ENCODE measurements at regions not wholly inside any gene's neighbourhood (a gene's known extent, or its start where the extent isn't known, plus 50 kb on each side); places are given as distances from the start of the nearest gene placed in this dataset.

GRCh38 chr17:33910200-33910857 is 344.8 kb upstream of the CCL2 start:
- peaks cover 28% of the 10 kb centered on the region for H3K9me3 Mint-ChIP-seq (ENCODE audit: unreplicated experiment)
- ChIA-PET CTCF (no interaction called here), POLR2A (no interaction called here)
- no TSS peak for BruUV-seq (replicated peaks)
- no peak for DNase-seq (ENCODE audit: unreplicated experiment)
- H3K4me1 Mint-ChIP-seq (ENCODE audit: insufficient read depth, unreplicated experiment): no peaks in the 10 kb centered on the region
- H3K36me3 Mint-ChIP-seq (ENCODE audit: insufficient read depth, unreplicated experiment): no peaks in the 10 kb centered on the region
- H3K27me3 Mint-ChIP-seq (ENCODE audit: insufficient read depth, unreplicated experiment): no peaks in the 10 kb centered on the region
- intact Hi-C loops (cut with micrococcal nuclease): no loop called here
- H3K27ac Mint-ChIP-seq (ENCODE audit: low read depth, unreplicated experiment): no peak overlapping the region
- no peak overlapping the region for H3K4me3 Mint-ChIP-seq (ENCODE audit: unreplicated experiment)
- TF ChIP-seq CTCF (IDR thresholded peaks at IDR 0.05; ENCODE audit: unreplicated experiment): no peak

- H3K4me3 Mint-ChIP-seq (ENCODE audit: unreplicated experiment): no peak overlapping the region
- no peak for TF ChIP-seq CTCF (IDR thresholded peaks at IDR 0.05; ENCODE audit: unreplicated experiment)
- no peaks in the 10 kb centered on the region for H3K4me1 Mint-ChIP-seq (ENCODE audit: insufficient read depth, unreplicated experiment)
- intact Hi-C loops (cut with micrococcal nuclease): no loop called here
- H3K27me3 Mint-ChIP-seq (ENCODE audit: insufficient read depth, unreplicated experiment): no peaks in the 10 kb centered on the region
- H3K36me3 Mint-ChIP-seq (ENCODE audit: insufficient read depth, unreplicated experiment): no peaks in the 10 kb centered on the region
- POLR2A ChIA-PET: no interaction called here
- no peak overlapping the region for H3K27ac Mint-ChIP-seq (ENCODE audit: low read depth, unreplicated experiment)
- no TSS peak for BruUV-seq (replicated peaks)
- DNase-seq (ENCODE audit: unreplicated experiment): no peak
- H3K9me3 Mint-ChIP-seq (ENCODE audit: unreplicated experiment): peaks cover 30% of the 10 kb centered on the region
- CTCF ChIA-PET: no interaction called here
These were observed 341.0 kb upstream of the CCL2 start for GRCh38 chr17:33914125-33914524.

GRCh38 chr17:33922971-33923370 is 332.1 kb upstream of the CCL2 start:
- CTCF ChIA-PET: no interaction called here
- H3K4me3 Mint-ChIP-seq (ENCODE audit: unreplicated experiment): no peak overlapping the region
- no peaks in the 10 kb centered on the region for H3K27me3 Mint-ChIP-seq (ENCODE audit: insufficient read depth, unreplicated experiment)
- POLR2A ChIA-PET: no interaction called here
- peaks cover 21% of the 10 kb centered on the region for H3K9me3 Mint-ChIP-seq (ENCODE audit: unreplicated experiment)
- H3K4me1 Mint-ChIP-seq (ENCODE audit: insufficient read depth, unreplicated experiment): no peaks in the 10 kb centered on the region
- intact Hi-C loops (cut with micrococcal nuclease): no loop called here
- no peak for DNase-seq (ENCODE audit: unreplicated experiment)
- no peak overlapping the region for H3K27ac Mint-ChIP-seq (ENCODE audit: low read depth, unreplicated experiment)
- BruUV-seq (replicated peaks): no TSS peak
- no peaks in the 10 kb centered on the region for H3K36me3 Mint-ChIP-seq (ENCODE audit: insufficient read depth, unreplicated experiment)
- no peak for TF ChIP-seq CTCF (IDR thresholded peaks at IDR 0.05; ENCODE audit: unreplicated experiment)

- Mint-ChIP-seq H3K4me1 (ENCODE audit: insufficient read depth, unreplicated experiment) (no peaks in the 10 kb centered on the region), H3K4me3 (ENCODE audit: unreplicated experiment) (no peak overlapping the region), H3K9me3 (ENCODE audit: unreplicated experiment) (peaks cover 16% of the 10 kb centered on the region), H3K27ac (ENCODE audit: low read depth, unreplicated experiment) (no peak overlapping the region), H3K27me3 (ENCODE audit: insufficient read depth, unreplicated experiment) (no peaks in the 10 kb centered on the region), H3K36me3 (ENCODE audit: insufficient read depth, unreplicated experiment) (no peaks in the 10 kb centered on the region)
- no peak for DNase-seq (ENCODE audit: unreplicated experiment)
- intact Hi-C loops (cut with micrococcal nuclease): no loop called here
- CTCF ChIA-PET: no interaction called here
- TF ChIP-seq CTCF (IDR thresholded peaks at IDR 0.05; ENCODE audit: unreplicated experiment): no peak
- POLR2A ChIA-PET: no interaction called here
- no TSS peak for BruUV-seq (replicated peaks)
These were observed 331.0 kb upstream of the CCL2 start for GRCh38 chr17:33924104-33924503.

Data from MCF 10A (cell line).